ENCODE measurements at regions not wholly inside any gene's neighbourhood (a gene's known extent, or its start where the extent isn't known, plus 50 kb on each side); places are given as distances from the start of the nearest gene placed in this dataset.

GRCh38 chr1:193694741-193695140, 508.3 kb upstream of the B3GALT2 start:
- no peaks in the 10 kb centered on the region for H3K36me3 ChIP-seq (ENCODE audit: insufficient read depth, low read length)
- no peaks in the 10 kb centered on the region for H3K79me2 ChIP-seq (ENCODE audit: insufficient read depth, low read length)
- TF ChIP-seq EZH2phosphoT487 (IDR thresholded peaks at IDR 0.05; ENCODE audit: borderline replicate concordance): no peak
- TF ChIP-seq CTCF (conservative IDR thresholded peaks at IDR 0.05; ENCODE audit: low read length): no peak
- no peaks in the 10 kb centered on the region for H3K4me1 ChIP-seq (ENCODE audit: insufficient read depth, low read length, poor library complexity, severe bottlenecking)
- H2AFZ ChIP-seq (ENCODE audit: low read length): no peak overlapping the region
- H3K27me3 ChIP-seq (ENCODE audit: insufficient read depth, low read length, poor library complexity, severe bottlenecking): no peaks in the 10 kb centered on the region
- no peak overlapping the region for H3K4me3 ChIP-seq (ENCODE audit: low read length, poor library complexity, severe bottlenecking)
- no peak overlapping the region for H3K4me2 ChIP-seq (ENCODE audit: low read depth, low read length, poor library complexity, severe bottlenecking)
- H4K20me1 ChIP-seq (ENCODE audit: insufficient read depth, low read length, poor library complexity, severe bottlenecking): no peaks in the 10 kb centered on the region
- H3F3A ChIP-seq (ENCODE audit: low read depth): no peaks in the 10 kb centered on the region
- H3K9me3 ChIP-seq (ENCODE audit: insufficient read depth, low read depth, low read length): no peaks in the 10 kb centered on the region
- H3K9ac ChIP-seq (ENCODE audit: low read depth, low read length, poor library complexity, severe bottlenecking): no peak overlapping the region
- no peaks in the 10 kb centered on the region for H3K9me2 ChIP-seq (replicated peaks; ENCODE audit: low read depth, low read length)

GRCh38 chr1:193685986-193686385, 499.6 kb upstream of the B3GALT2 start:
- Histone ChIP-seq H3K4me2 (ENCODE audit: low read depth, low read length, poor library complexity, severe bottlenecking) (no peak overlapping the region), H3F3A (ENCODE audit: low read depth) (no peaks in the 10 kb centered on the region), H3K9me3 (ENCODE audit: insufficient read depth, low read depth, low read length) (no peaks in the 10 kb centered on the region), H2AFZ (ENCODE audit: low read length) (no peak overlapping the region), H4K20me1 (ENCODE audit: insufficient read depth, low read length, poor library complexity, severe bottlenecking) (no peaks in the 10 kb centered on the region), H3K27me3 (ENCODE audit: insufficient read depth, low read length, poor library complexity, severe bottlenecking) (no peaks in the 10 kb centered on the region), H3K4me3 (ENCODE audit: low read length, poor library complexity, severe bottlenecking) (no peak overlapping the region), H3K36me3 (ENCODE audit: insufficient read depth, low read length) (no peaks in the 10 kb centered on the region), H3K79me2 (ENCODE audit: insufficient read depth, low read length) (no peaks in the 10 kb centered on the region), H3K4me1 (ENCODE audit: insufficient read depth, low read length, poor library complexity, severe bottlenecking) (no peaks in the 10 kb centered on the region), H3K9ac (ENCODE audit: low read depth, low read length, poor library complexity, severe bottlenecking) (no peak overlapping the region), H3K9me2 (replicated peaks; ENCODE audit: low read depth, low read length) (0 out of 2 replicates have a peak, but pooled peaks cover 6% of the 10 kb centered on the region)
- no peak for TF ChIP-seq EZH2phosphoT487 (IDR thresholded peaks at IDR 0.05; ENCODE audit: borderline replicate concordance)
- no peak for TF ChIP-seq CTCF (conservative IDR thresholded peaks at IDR 0.05; ENCODE audit: low read length)

DNA sequence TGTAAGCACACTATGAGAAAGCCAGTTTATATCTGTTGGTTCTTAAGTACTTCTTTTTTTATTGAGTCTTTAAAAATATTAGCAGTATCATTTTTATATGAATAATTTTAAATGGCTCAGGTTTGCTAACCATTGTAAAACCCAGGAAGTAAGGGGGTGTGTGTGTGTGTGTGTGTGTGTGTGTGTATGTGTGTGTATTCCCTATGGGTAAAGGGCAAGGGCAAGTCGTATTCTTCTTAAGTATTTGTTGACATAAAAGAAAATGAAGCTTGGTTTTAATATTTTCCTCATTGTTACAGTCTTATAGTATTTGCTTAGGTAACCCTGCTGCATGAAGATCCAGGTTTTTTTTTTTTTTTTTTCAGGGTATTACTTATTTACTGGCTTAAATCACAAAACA, 495.0 kb upstream of the B3GALT2 start:
- H3K27me3 ChIP-seq (ENCODE audit: insufficient read depth, low read length, poor library complexity, severe bottlenecking): no peaks in the 10 kb centered on the region
- H3K4me2 ChIP-seq (ENCODE audit: low read depth, low read length, poor library complexity, severe bottlenecking): no peak overlapping the region
- TF ChIP-seq CTCF (conservative IDR thresholded peaks at IDR 0.05; ENCODE audit: low read length) (no peak), EZH2phosphoT487 (IDR thresholded peaks at IDR 0.05; ENCODE audit: borderline replicate concordance) (no peak)
- no peaks in the 10 kb centered on the region for H3F3A ChIP-seq (ENCODE audit: low read depth)
- no peaks in the 10 kb centered on the region for H4K20me1 ChIP-seq (ENCODE audit: insufficient read depth, low read length, poor library complexity, severe bottlenecking)
- no peaks in the 10 kb centered on the region for H3K4me1 ChIP-seq (ENCODE audit: insufficient read depth, low read length, poor library complexity, severe bottlenecking)
- no peaks in the 10 kb centered on the region for H3K36me3 ChIP-seq (ENCODE audit: insufficient read depth, low read length)
- no peak overlapping the region for H3K4me3 ChIP-seq (ENCODE audit: low read length, poor library complexity, severe bottlenecking)
- H3K79me2 ChIP-seq (ENCODE audit: insufficient read depth, low read length): no peaks in the 10 kb centered on the region
- H3K9ac ChIP-seq (ENCODE audit: low read depth, low read length, poor library complexity, severe bottlenecking): no peak overlapping the region
- H2AFZ ChIP-seq (ENCODE audit: low read length): no peak overlapping the region
- H3K9me3 ChIP-seq (ENCODE audit: insufficient read depth, low read depth, low read length): no peaks in the 10 kb centered on the region
- no peaks in the 10 kb centered on the region for H3K9me2 ChIP-seq (replicated peaks; ENCODE audit: low read depth, low read length)

All from Loucy (cell line).